WERI-Rb-1 (cell line): ENCODE measurements at regions not wholly inside any gene's neighbourhood (a gene's known extent, or its start where the extent isn't known, plus 50 kb on each side); places are given as distances from the start of the nearest gene placed in this dataset.

Experiments used
- DNase-seq: peaks from one replicate; pipeline ENCODE4 v3.0.0-alpha.2; 2020
- H3K27ac ChIP-seq: fragments of 250-450 bp; sonication (Bioruptor Pico); 2 replicates; pipeline ENCODE4 v1.5.1; 2020; ENCODE audit warnings: mild to moderate bottlenecking, moderate library complexity
- H3K27me3 ChIP-seq: fragments of 250-450 bp; sonication (Bioruptor Pico); 2 replicates; pipeline ENCODE4 v1.5.1; 2021; ENCODE audit warnings: mild to moderate bottlenecking, low read depth, moderate library complexity; ENCODE audit not compliant: insufficient read depth, severe bottlenecking
- H3K36me3 ChIP-seq: fragments of 250-450 bp; sonication (Bioruptor Pico); 2 replicates; pipeline ENCODE4 v1.5.1; 2020; ENCODE audit warnings: mild to moderate bottlenecking, moderate library complexity
- H3K4me3 ChIP-seq: 2 replicates; pipeline ENCODE4 v1.5.1; 2011; ENCODE audit warnings: low read depth, mild to moderate bottlenecking, control low read depth, low read length
- H3K9me3 ChIP-seq: fragments of 250-450 bp; sonication (Bioruptor Pico); 2 replicates; pipeline ENCODE4 v1.5.1; 2021; ENCODE audit warnings: mild to moderate bottlenecking, moderate library complexity; ENCODE audit not compliant: severe bottlenecking
- TF ChIP-seq, protein P1 (sequence below): IDR thresholded peaks from 2 replicates; pipeline ENCODE4 v1.5.1; 2011; ENCODE audit warnings: low read depth, mild to moderate bottlenecking, control low read depth, inconsistent platforms, low read length

DNA sequence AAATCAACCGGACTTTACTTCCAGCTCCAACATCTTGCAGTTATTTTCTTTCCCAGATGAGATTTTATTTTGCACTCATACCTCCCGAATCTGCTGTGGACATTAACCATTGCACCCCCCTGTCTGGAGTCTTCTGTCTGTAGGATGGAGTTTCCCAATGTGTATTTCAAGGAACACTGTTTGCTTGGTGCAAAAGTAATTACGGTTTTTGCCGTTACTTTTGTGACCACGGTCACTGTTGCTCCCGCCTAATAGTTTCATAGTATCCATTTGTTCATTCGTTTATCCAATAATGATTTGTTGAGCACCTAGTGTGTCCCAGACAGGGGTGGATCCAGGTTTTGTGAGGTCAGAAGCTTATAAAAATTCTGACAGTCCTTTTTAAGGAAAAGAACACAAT lies 90.3 kb upstream of the BCL11A start:
- TF ChIP-seq, protein P1, sequence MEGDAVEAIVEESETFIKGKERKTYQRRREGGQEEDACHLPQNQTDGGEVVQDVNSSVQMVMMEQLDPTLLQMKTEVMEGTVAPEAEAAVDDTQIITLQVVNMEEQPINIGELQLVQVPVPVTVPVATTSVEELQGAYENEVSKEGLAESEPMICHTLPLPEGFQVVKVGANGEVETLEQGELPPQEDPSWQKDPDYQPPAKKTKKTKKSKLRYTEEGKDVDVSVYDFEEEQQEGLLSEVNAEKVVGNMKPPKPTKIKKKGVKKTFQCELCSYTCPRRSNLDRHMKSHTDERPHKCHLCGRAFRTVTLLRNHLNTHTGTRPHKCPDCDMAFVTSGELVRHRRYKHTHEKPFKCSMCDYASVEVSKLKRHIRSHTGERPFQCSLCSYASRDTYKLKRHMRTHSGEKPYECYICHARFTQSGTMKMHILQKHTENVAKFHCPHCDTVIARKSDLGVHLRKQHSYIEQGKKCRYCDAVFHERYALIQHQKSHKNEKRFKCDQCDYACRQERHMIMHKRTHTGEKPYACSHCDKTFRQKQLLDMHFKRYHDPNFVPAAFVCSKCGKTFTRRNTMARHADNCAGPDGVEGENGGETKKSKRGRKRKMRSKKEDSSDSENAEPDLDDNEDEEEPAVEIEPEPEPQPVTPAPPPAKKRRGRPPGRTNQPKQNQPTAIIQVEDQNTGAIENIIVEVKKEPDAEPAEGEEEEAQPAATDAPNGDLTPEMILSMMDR: no peak
- H3K27me3 ChIP-seq: no peaks in the 10 kb centered on the region

DNA sequence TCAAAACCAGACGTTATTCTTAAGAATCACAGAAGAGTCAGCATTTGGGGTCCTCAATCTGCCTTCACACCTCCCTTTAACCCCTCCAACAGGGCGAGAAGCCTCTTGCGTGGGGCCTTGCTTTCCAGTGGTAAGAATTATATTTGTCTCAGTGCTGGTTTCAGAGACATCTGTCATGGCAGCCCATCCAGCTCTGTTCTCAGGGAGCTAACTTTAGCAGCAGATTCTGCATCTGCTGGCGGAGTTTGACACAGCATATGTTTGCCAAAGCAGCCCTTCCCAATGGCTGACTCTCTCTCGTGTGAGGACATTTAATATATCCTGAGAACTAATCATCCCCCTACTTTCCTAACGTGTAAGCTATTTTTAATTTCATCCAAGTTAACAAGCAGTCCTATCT lies 91.5 kb upstream of the BCL11A start:
- H3K9me3 ChIP-seq: no peaks in the 10 kb centered on the region
- no peak overlapping the region for H3K27ac ChIP-seq
- TF ChIP-seq, protein P1: no peak
- DNase-seq: peak; percentile 16
- no peak overlapping the region for H3K4me3 ChIP-seq
- H3K36me3 ChIP-seq: no peaks in the 10 kb centered on the region
- no peaks in the 10 kb centered on the region for H3K27me3 ChIP-seq

More for the DNA sequence above, 90.3 kb upstream of the BCL11A start:
- Histone ChIP-seq H3K36me3 (no peaks in the 10 kb centered on the region), H3K27ac (no peak overlapping the region), H3K9me3 (no peaks in the 10 kb centered on the region), H3K4me3 (no peak overlapping the region)
- DNase-seq: no peak

DNA sequence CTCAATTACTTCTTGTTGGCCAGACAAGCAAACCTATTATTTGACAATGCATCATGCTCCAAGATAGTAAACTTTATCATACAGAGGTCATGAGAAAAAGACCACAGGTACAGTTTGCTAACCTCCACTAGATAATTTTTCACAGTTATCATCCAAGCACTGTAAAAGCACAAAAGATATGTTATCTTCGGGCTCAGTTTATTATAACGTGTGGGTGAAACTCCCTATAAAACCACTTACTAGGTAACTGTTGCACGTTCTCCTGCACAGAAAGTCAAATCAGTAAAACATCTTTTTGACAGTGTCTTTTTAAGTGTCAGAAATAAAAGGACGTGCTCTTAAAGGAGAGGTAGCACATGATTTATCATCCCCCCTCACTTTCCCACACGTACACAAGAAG lies 94.7 kb upstream of the BCL11A start:
- Histone ChIP-seq H3K4me3 (no peak overlapping the region), H3K9me3 (no peaks in the 10 kb centered on the region), H3K27me3 (no peaks in the 10 kb centered on the region), H3K36me3 (no peaks in the 10 kb centered on the region), H3K27ac (no peak overlapping the region)
- DNase-seq: no peak
- TF ChIP-seq, protein P1: no peak

- DNase-seq: no peak
- H3K9me3 ChIP-seq: no peaks in the 10 kb centered on the region
- TF ChIP-seq, protein P1: no peak
- H3K27ac ChIP-seq: no peak overlapping the region
- no peaks in the 10 kb centered on the region for H3K36me3 ChIP-seq
- no peak overlapping the region for H3K4me3 ChIP-seq
- H3K27me3 ChIP-seq: no peaks in the 10 kb centered on the region
Observed at GRCh38 chr2:60649721-60650120, 96.3 kb upstream of the BCL11A start.

GRCh38 chr2:60652832-60653340 lies 99.4 kb upstream of the BCL11A start:
- Histone ChIP-seq H3K9me3 (no peaks in the 10 kb centered on the region), H3K4me3 (no peak overlapping the region), H3K27me3 (no peaks in the 10 kb centered on the region), H3K27ac (no peak overlapping the region), H3K36me3 (no peaks in the 10 kb centered on the region)
- no peak for DNase-seq
- TF ChIP-seq, protein P1: no peak

DNA sequence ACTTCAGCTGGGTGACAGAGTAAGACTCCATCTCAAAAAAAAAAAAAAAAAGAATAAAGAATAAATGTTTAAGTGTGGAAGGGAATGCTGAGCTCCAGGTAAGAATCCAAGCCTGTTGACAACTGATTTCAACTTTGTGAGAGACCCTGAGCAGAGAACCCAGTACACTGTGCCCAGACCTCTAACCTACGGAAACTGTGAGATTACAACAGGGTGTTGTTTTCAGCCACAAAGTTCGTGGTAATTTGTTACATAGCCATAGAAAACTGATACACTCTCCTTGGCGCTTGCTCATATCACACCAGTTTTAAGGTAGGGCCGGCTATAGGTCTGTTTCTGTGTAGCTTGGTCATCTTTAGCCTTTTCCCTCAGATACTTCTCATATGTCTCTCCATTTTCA lies 98.4 kb upstream of the PAPOLG start:
- Histone ChIP-seq H3K27ac (no peak overlapping the region), H3K9me3 (no peaks in the 10 kb centered on the region), H3K27me3 (peaks cover 6% of the 10 kb centered on the region), H3K4me3 (no peak overlapping the region), H3K36me3 (no peaks in the 10 kb centered on the region)
- TF ChIP-seq, protein P1: no peak
- DNase-seq: no peak
